Stimulated activated naive B cell treated with anti-CD40 and anti-IgM and Interleukin-4, amounts not matched to agents 10 μg/mL and 1 μg/mL and 100 μg/mL, for 72 hours (primary cell): ENCODE measurements at regions not wholly inside any gene's neighbourhood (a gene's known extent, or its start where the extent isn't known, plus 50 kb on each side); places are given as distances from the start of the nearest gene placed in this dataset.
"Not testable (repeated sequence)": the region's sequence is repeated elsewhere in the genome, so short reads cannot be mapped to it uniquely, and the experiment has no call there.

ENCODE experiments used
- ATAC-seq, 2 donors: fragments of 150-1000 bp; cut with Tn5 transposase; replicated peaks; 2 replicates each; pipeline ENCODE4 v1.10.0; 2021; ENCODE audit warnings: moderate library complexity in 1 of 2
- DNase-seq: peaks from one replicate; pipeline ENCODE4 v3.0.0; 2021
- H3K27ac Mint-ChIP-seq: one replicate; pipeline ENCODE4 v1.8.0; 2022; ENCODE audit warnings: mild to moderate bottlenecking, mixed read lengths
- H3K27me3 Mint-ChIP-seq, 2 donors: one replicate each; pipeline ENCODE4 v1.8.0; 2022; ENCODE audit warnings: mixed read lengths in 2 of 2
- H3K36me3 Mint-ChIP-seq, 2 donors: one replicate each; pipeline ENCODE4 v1.8.0; 2022; ENCODE audit warnings: mixed read lengths in 2 of 2, mild to moderate bottlenecking in 1 of 2
- H3K4me1 Mint-ChIP-seq, 2 donors: one replicate each; pipeline ENCODE4 v1.8.0; 2022; ENCODE audit warnings: mixed read lengths in 2 of 2, mild to moderate bottlenecking in 1 of 2
- H3K4me3 Mint-ChIP-seq, 2 donors: one replicate each; pipeline ENCODE4 v1.8.0; 2022; ENCODE audit warnings: mild to moderate bottlenecking in 2 of 2, mixed read lengths in 2 of 2, moderate library complexity in 1 of 2
- H3K9me3 Mint-ChIP-seq, 2 donors: one replicate each; pipeline ENCODE4 v1.8.0; 2022; ENCODE audit warnings: mixed read lengths in 2 of 2, mild to moderate bottlenecking in 1 of 2

DNA sequence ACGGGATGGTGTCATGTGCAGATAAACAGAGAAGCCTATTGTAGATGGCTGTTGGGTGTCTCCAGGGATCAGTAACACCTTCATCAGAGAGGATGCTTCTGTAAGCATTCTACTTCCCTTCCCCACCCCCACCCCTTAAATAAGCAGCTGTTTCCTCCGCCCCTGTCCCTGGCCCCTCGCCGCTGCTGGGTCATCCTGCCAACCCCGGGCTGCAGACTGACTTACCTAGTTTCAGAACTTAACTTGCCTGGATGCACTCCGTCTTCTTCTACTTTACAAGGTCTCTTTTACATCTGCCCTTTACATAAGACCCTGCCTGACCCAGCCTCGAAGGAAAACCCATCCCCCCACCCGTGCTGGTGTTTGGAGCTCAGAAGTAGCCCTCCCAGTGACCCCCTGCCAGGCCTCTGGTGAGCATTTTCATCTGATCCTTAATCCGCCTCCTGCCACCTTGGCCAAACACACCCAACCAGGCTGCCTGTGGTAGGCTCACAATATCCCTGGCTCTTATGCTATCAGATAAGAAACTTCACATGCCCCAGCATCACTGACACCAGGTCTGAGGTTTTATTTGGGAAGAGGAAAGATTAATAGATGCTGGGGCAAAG, 103.0 kb upstream of the HES1 start:
- DNase-seq, result no peak
- Mint-ChIP-seq H3K27ac (peak overlapping the region; percentile 6), H3K4me1 (peaks cover 42 to 48% of the 10 kb centered on the region in 2 donors), H3K27me3 (peaks cover 6 to 11% of the 10 kb centered on the region in 2 donors), H3K9me3 (peaks cover 2 to 6% of the 10 kb centered on the region in 2 donors), H3K4me3 (peak overlapping the region in 1 of 2 donors; percentile 36), H3K36me3 (peaks cover 0 to 6% of the 10 kb centered on the region in 2 donors)
- ATAC-seq, result peak; percentile 59 to 60

DNA sequence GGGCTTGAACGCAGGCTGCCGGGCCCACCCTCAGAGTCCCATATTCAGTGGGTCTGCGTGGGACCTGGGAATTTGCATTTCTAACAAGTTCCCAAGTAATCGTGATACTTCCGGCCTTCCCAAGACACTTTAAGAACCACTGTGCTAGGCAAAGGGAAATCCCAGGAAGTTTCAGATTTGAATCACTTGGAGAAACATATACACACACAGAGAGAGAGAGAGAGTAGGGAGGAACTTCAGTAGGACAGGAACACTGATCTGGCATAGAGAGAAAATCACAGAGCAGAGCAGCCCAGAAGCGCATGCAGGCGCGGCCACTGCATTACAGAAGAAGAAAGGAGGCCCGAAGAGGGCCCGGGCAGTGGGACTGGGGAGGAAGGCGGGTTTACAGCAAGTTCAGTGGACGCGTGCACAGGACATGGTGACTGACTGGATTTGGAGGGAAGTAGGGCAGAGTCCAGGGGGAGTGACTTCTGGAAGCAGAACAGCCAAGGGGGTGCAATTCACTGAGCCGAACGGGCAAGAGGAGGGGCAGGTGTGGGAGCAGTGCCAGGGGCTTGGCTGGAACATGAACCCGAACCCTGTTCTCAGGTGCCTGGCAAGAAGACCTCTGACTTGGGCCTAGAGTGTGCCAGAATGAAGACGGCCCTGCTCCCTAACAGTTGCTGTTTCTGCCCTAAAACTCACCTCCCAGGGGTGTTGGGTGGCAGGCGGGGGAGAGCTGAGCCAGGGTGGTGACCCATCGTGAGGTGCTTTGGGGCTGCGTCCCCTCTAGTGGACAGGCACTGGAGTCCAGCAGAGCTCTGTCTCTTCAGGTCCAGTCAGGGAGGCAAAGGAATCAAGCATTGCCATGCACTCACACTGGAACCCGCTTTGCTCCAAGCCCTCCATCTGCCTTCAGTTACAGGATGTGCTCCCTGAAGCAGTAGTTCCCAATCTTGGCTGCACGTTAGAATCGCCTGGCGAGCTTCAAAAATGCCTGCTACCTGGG, 101.3 kb upstream of the HES1 start:
- peaks cover 37 to 48% of the 10 kb centered on the region in 2 donors for H3K4me1 Mint-ChIP-seq

DNA sequence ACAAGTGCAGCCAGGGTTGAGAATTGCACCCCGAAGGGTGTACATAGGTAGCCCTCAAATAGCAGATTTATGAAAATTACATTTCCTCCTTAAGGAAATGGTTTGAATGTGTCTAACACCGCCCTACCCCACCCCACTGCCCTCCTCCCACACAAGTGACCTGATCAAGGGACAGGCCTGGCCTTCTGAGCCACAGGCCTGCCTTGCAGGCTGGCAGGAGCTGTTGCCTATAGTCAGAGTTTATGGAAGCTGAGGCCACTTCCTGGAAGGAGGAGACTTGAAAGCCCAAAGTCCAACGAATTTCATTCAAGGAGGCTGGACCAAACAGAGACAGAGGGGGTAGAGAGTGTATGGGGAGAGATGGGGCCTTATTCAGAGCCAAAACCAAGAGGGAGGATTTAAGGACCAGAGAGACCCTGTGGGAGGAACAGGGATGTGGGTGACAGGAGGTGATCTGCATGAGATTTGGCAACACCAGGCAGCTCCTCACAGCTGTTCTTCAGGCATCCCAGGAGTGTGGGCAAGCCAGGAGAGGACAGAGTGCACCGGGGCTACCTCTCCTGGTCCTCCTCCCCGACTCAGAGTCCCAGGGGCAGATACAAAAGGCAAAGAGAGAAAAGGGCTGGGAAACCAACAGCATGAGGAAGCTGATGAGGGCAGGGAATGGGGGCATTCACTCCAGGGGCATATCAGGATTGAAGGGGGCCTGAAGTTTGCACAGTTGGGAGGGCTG, 100.4 kb upstream of the HES1 start:
- Mint-ChIP-seq H3K4me1 (peaks cover 32 to 43% of the 10 kb centered on the region in 2 donors), H3K27ac (peak overlapping the region; percentile 59), H3K36me3 (no peaks in the 10 kb centered on the region), H3K9me3 (no peaks in the 10 kb centered on the region), H3K4me3 (no peak overlapping the region), H3K27me3 (peaks cover 0 to 8% of the 10 kb centered on the region in 2 donors)
- no peak for ATAC-seq
- no peak for DNase-seq

More for the DNA sequence above, 101.3 kb upstream of the HES1 start:
- H3K4me3 Mint-ChIP-seq, result no peak overlapping the region
- no peaks in the 10 kb centered on the region for H3K9me3 Mint-ChIP-seq
- H3K27me3 Mint-ChIP-seq, result peaks cover 6 to 11% of the 10 kb centered on the region in 2 donors
- ATAC-seq (peak in 1 of 2 donors; percentile 25), DNase-seq (no peak)
- no peak overlapping the region for H3K27ac Mint-ChIP-seq
- H3K36me3 Mint-ChIP-seq, result no peaks in the 10 kb centered on the region

DNA sequence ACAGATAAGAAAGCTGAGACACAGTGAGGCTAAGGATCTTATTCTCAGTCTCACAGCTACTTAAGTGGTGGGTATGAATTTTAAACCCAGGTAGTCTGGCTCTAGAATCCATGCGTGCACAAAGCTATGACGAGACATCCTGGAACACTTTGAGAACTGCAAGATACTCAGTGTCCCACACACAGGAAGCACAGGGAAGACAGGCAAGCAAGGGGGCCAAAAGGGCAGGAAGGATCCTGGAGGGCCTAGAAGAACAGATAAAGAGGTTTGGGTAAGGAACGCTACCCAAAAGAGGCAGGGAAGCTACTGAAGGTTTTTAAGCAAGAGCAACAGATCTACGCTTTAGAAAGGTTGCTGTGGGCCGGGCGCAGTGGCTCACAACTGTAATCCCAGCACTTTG, 99.1 kb upstream of the HES1 start:
- Mint-ChIP-seq H3K9me3 (no peaks in the 10 kb centered on the region), H3K4me3 (no peak overlapping the region), H3K27me3 (peaks cover 5 to 14% of the 10 kb centered on the region in 2 donors), H3K36me3 (no peaks in the 10 kb centered on the region), H3K27ac (no peak overlapping the region), H3K4me1 (peaks cover 35 to 46% of the 10 kb centered on the region in 2 donors)
- ATAC-seq (no peak), DNase-seq (no peak)

DNA sequence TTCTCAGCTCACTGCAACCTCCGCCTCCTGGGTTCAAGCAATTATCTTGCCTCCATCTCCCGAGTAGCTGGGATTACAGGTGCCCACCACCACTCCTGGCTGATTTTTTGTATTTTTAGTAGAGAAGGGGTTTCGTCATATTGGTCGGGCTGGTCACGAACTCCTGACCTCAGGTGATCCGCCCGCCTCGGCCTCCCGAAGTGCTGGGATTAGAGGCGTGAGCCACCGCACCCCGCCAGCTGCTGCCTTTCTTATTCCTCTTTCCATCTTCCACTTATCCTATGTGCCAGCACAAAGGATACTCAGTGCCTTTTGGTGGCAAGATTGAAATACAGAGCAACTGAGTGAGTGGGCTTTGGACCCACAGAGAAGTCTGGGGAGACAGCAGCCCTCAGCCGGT, 97.6 kb upstream of the HES1 start:
- DNase-seq, H3K27ac Mint-ChIP-seq, H3K36me3 Mint-ChIP-seq, H3K9me3 Mint-ChIP-seq, ATAC-seq, H3K4me3 Mint-ChIP-seq: not testable (repeated sequence)
- H3K4me1 Mint-ChIP-seq, result peaks cover 21 to 33% of the 10 kb centered on the region in 2 donors
- peaks cover 5 to 14% of the 10 kb centered on the region in 2 donors for H3K27me3 Mint-ChIP-seq

DNA sequence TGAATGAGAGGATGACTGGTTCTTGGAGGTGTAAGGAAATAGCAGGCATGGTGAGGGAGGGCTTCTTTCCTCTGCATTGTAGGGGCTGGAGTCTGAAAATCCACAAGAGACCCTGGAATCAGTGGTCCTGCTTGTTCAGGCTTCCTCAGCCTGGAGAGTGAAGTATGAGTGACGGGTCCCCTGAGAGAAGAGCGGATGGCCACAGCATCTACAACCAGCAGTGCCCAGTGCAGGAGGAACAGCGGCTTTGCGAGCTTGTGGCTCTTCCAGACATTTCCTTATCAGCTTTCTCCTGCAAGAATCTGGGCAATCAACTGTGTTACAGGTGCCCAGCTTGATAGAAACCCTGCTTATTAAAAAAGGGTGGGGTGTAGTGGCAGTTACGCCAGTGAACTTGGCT, 97.0 kb upstream of the HES1 start:
- Mint-ChIP-seq H3K4me1 (peaks cover 16 to 32% of the 10 kb centered on the region in 2 donors), H3K9me3 (no peaks in the 10 kb centered on the region), H3K27ac (no peak overlapping the region), H3K27me3 (peaks cover 5 to 14% of the 10 kb centered on the region in 2 donors), H3K4me3 (no peak overlapping the region), H3K36me3 (no peaks in the 10 kb centered on the region)
- DNase-seq (no peak), ATAC-seq (no peak)

DNA sequence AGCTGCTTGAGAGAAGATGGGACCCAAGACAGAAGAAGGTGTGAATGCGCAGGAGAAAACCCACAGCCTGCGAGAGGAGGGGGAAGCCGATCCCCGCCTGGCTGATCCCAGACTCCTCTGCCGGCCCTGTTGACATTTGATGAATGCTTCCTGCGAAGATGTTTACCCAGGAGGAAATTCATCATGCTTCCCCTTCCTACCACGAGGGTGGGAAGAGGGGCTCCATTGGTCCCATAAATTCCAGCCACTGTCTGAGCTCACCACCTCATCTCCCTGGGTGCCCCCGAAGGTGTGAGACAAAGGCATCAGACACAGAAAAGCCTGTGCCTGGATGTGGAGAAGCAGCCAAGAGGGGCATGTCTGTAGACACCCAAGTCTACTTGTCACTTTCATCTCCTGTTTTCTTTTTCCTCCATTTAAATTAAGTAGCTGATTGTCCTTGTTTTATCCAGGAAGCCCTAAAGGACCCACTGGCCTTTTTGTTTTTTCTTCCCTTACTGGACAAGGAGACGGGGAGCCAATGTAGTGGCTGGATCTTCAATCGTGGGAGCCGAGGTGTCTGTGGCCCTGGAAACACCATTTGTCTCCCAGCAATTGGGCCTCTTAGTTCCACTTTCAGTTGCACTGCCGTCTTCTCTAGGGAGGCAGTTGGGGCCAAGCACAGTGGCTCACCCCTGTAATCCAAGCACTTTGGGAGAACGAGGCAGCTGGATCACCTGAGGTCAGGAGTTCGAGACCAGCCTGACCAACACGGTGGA, 95.3 kb upstream of the HES1 start:
- no peaks in the 10 kb centered on the region for H3K9me3 Mint-ChIP-seq
- peaks cover 11 to 20% of the 10 kb centered on the region in 2 donors for H3K4me1 Mint-ChIP-seq
- no peak overlapping the region for H3K27ac Mint-ChIP-seq
- ATAC-seq, result no peak
- H3K27me3 Mint-ChIP-seq, result peaks cover 5 to 8% of the 10 kb centered on the region in 2 donors
- H3K36me3 Mint-ChIP-seq, result no peaks in the 10 kb centered on the region
- DNase-seq, result no peak
- H3K4me3 Mint-ChIP-seq, result no peak overlapping the region

DNA sequence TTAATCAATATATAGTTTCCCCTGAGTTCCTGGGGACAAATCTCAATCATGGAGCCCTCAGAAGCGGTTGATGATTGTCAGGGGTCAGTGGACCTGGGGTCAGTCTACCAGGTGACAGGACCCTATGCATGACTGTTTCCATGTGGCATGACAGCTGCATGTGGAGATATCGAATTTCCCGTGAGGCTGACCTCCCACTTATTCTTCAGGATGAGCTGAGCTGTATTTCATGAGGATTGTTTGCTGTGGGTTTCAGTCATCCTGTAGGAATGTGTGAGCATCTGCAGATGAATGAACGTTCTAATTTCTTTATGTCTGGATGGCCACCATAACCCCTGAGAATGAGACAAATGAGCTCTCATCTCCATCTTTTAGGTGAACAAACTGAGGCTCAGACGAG, 93.0 kb upstream of the HES1 start:
- no peaks in the 10 kb centered on the region for H3K9me3 Mint-ChIP-seq
- H3K4me3 Mint-ChIP-seq, result no peak overlapping the region
- DNase-seq, result no peak
- no peak overlapping the region for H3K27ac Mint-ChIP-seq
- peaks cover 5 to 8% of the 10 kb centered on the region in 2 donors for H3K27me3 Mint-ChIP-seq
- H3K36me3 Mint-ChIP-seq, result no peaks in the 10 kb centered on the region
- H3K4me1 Mint-ChIP-seq, result peaks cover 16 to 30% of the 10 kb centered on the region in 2 donors
- no peak for ATAC-seq

DNA sequence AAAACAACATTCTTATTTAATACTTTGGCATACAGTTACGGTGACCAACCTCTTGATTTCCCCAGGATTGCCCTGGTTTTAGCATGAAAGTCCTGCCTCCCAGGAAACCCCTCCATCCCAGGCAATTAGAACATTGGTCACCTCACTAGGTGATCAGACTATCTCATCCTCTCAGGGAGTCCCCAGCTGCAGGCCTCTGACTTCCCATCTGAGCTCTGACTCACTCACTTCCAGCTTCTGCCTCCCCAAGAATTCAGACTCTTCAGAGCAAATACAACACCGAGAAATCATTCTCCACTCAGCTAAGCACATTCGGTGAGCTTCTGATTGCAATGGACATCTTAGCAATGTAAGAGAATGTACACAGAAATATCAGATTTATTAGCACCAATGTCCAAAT, 92.4 kb upstream of the HES1 start:
- Mint-ChIP-seq H3K4me1 (peaks cover 16 to 30% of the 10 kb centered on the region in 2 donors), H3K4me3 (no peak overlapping the region), H3K36me3 (no peaks in the 10 kb centered on the region), H3K27me3 (peaks cover 5 to 8% of the 10 kb centered on the region in 2 donors), H3K9me3 (no peaks in the 10 kb centered on the region), H3K27ac (peak overlapping the region; percentile 70)
- DNase-seq (no peak), ATAC-seq (no peak)

DNA sequence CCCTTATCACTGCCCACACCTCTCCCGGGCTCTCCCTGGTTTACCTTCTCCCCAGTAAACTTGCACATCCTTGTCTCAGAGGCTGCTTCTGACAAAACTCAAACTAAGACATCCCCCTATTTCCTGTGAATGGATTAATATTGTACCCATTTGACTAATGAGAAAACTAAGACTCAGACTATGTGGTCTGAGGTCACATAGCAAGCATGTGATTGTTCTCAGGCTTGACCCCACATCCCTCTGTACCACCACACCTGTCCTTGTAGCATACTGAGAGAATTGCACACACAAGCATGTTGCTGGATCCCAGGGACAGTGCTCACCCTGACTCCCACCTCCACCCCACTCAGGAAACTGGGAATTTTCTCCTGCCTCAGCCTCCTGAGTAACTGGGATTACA, 90.7 kb upstream of the HES1 start:
- peaks cover 5 to 8% of the 10 kb centered on the region in 2 donors for H3K27me3 Mint-ChIP-seq
- H3K27ac Mint-ChIP-seq, result no peak overlapping the region
- no peak overlapping the region for H3K4me3 Mint-ChIP-seq
- H3K9me3 Mint-ChIP-seq, result peaks cover 2 to 3% of the 10 kb centered on the region in 2 donors
- H3K4me1 Mint-ChIP-seq, result peaks cover 16 to 30% of the 10 kb centered on the region in 2 donors
- H3K36me3 Mint-ChIP-seq, result peaks cover 0 to 3% of the 10 kb centered on the region in 2 donors
- ATAC-seq (peak; percentile 52 to 63), DNase-seq (no peak)

DNA sequence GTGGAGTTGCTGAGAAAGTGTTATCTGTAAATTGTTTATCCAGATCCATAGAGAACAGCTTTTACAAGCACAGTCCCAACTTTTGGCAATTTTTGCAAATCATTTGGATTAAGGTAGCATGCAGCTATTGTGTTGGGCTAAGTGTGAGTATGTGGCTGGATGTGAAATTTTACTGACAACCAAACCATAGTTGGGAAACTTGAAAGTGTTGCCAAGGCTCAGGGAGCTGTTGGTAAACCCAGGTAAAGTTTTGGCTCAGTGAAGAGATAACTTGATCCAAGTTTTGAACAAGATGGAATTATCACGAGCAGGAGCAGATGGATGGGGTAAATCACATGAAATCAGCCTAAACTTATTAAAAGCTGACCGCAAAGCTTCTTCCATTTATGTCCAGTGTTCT, 90.0 kb upstream of the HES1 start:
- ATAC-seq (no peak), DNase-seq (no peak)
- H3K9me3 Mint-ChIP-seq, result peaks cover 3 to 7% of the 10 kb centered on the region in 2 donors
- H3K4me1 Mint-ChIP-seq, result peaks cover 11 to 26% of the 10 kb centered on the region in 2 donors
- H3K4me3 Mint-ChIP-seq, result no peak overlapping the region
- H3K27ac Mint-ChIP-seq, result no peak overlapping the region
- peaks cover 0 to 4% of the 10 kb centered on the region in 2 donors for H3K36me3 Mint-ChIP-seq
- H3K27me3 Mint-ChIP-seq, result peaks cover 2 to 3% of the 10 kb centered on the region in 2 donors

DNA sequence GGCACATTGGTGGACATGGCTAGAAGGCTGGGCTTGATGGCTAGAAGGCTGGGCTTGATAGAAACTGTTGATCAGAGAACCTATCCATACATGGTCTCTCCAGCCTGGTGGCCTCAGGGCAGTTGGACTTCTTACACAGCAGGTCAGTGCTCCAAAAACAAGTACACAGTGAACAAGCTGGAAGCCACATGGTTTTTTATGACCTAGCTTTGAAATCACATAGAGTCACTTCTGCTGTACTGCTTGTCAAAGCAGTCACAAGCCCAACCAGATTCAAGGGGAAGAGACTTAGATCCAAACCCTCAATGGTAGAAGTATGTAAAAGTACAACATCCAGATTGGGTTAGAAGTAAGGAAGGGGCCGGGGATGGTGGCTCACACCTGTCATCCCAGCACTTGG, 89.4 kb upstream of the HES1 start:
- ATAC-seq (no peak), DNase-seq (no peak)
- Mint-ChIP-seq H3K27me3 (no peaks in the 10 kb centered on the region), H3K4me1 (peaks cover 10 to 24% of the 10 kb centered on the region in 2 donors), H3K9me3 (peaks cover 3 to 7% of the 10 kb centered on the region in 2 donors), H3K27ac (no peak overlapping the region), H3K4me3 (no peak overlapping the region), H3K36me3 (peaks cover 0 to 8% of the 10 kb centered on the region in 2 donors)

DNA sequence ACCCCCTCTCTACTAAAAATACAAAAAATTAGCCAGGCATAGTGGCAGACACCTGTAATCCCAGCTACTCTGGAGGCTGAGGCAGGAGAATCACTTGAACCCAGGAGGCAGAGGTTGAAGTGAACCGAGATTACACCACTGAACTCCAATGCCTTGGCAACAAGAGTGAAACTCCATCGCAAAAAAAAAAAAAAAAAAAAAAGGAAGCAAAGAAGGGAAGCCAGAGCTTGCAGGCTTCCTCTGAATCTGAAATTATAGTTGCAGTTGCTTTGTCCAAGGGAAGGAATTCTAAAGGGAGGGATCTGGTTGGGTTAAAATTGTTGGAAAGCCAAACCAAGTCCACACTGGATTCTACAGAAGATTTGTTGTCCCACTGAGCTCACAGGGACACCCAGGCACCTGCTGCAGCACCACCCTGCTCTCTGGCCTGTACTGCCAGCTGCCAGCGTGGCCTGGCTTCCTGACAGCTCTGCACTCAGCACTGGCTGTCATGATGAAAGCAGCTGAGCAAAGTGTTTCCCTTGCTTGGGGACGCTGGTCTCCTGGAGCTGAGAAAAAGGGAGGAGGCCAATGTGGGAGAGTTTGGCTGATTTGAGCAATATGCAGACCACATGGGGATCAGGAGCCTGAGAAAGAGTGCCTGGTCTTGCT, 88.8 kb upstream of the HES1 start:
- peaks cover 6 to 11% of the 10 kb centered on the region in 2 donors for H3K9me3 Mint-ChIP-seq
- no peaks in the 10 kb centered on the region for H3K27me3 Mint-ChIP-seq
- H3K4me3 Mint-ChIP-seq, result no peak overlapping the region
- H3K4me1 Mint-ChIP-seq, result peaks cover 14 to 30% of the 10 kb centered on the region in 2 donors
- no peak for DNase-seq
- H3K36me3 Mint-ChIP-seq, result peaks cover 3 to 13% of the 10 kb centered on the region in 2 donors
- ATAC-seq, result peak; percentile 68 to 70
- no peak overlapping the region for H3K27ac Mint-ChIP-seq
